ENCODE measurements at regions not wholly inside any gene's neighbourhood (a gene's known extent, or its start where the extent isn't known, plus 50 kb on each side); places are given as distances from the start of the nearest gene placed in this dataset.
"Not testable (repeated sequence)": the region's sequence is repeated elsewhere in the genome, so short reads cannot be mapped to it uniquely, and the experiment has no call there.

GRCh38 chr5:21315376-21315775 is 1327.4 kb upstream of the CDH18 start:
- not testable (repeated sequence) for H3K27ac Mint-ChIP-seq; H3K36me3 Mint-ChIP-seq; H3K27me3 Mint-ChIP-seq; H3K4me1 Mint-ChIP-seq; H3K4me3 Mint-ChIP-seq; ATAC-seq (ENCODE audit: low read depth in 2 of 2); H3K9me3 Mint-ChIP-seq; DNase-seq

- H3K27me3 Mint-ChIP-seq; H3K36me3 Mint-ChIP-seq; ATAC-seq (ENCODE audit: low read depth in 2 of 2); H3K4me1 Mint-ChIP-seq; H3K4me3 Mint-ChIP-seq; H3K27ac Mint-ChIP-seq; DNase-seq; H3K9me3 Mint-ChIP-seq: not testable (repeated sequence)
Observed at GRCh38 chr5:21301205-21301604, 1313.2 kb upstream of the CDH18 start.

GRCh38 chr5:21274361-21274760 is 1286.4 kb upstream of the CDH18 start:
- H3K9me3 Mint-ChIP-seq; H3K36me3 Mint-ChIP-seq; ATAC-seq (ENCODE audit: low read depth in 2 of 2); H3K27me3 Mint-ChIP-seq; H3K27ac Mint-ChIP-seq; DNase-seq; H3K4me3 Mint-ChIP-seq; H3K4me1 Mint-ChIP-seq: not testable (repeated sequence)

GRCh38 chr5:21263361-21263760 is 1275.4 kb upstream of the CDH18 start:
- ATAC-seq (ENCODE audit: low read depth in 2 of 2), result no peak
- H3K9me3 Mint-ChIP-seq, result peaks cover 3 to 12% (median 5%) of the 10 kb centered on the region in 7 donors
- H3K4me3 Mint-ChIP-seq, result no peak overlapping the region
- no peaks in the 10 kb centered on the region for H3K27me3 Mint-ChIP-seq
- H3K4me1 Mint-ChIP-seq, result no peaks in the 10 kb centered on the region
- no peak overlapping the region for H3K27ac Mint-ChIP-seq
- no peak for DNase-seq
- H3K36me3 Mint-ChIP-seq, result no peaks in the 10 kb centered on the region

- Mint-ChIP-seq H3K4me3 (no peak overlapping the region), H3K27ac (no peak overlapping the region), H3K9me3 (peaks cover 0 to 10% (median 7%) of the 10 kb centered on the region in 7 donors), H3K27me3 (no peaks in the 10 kb centered on the region), H3K4me1 (no peaks in the 10 kb centered on the region), H3K36me3 (no peaks in the 10 kb centered on the region)
- ATAC-seq (ENCODE audit: low read depth in 2 of 2) (no peak), DNase-seq (no peak)
Observed at GRCh38 chr5:21254161-21254560, 1266.2 kb upstream of the CDH18 start.

GRCh38 chr5:21244982-21245381 is 1257.0 kb upstream of the CDH18 start:
- DNase-seq, result no peak
- Mint-ChIP-seq H3K27ac (no peak overlapping the region), H3K9me3 (peaks cover 0 to 6% (median 0%) of the 10 kb centered on the region in 7 donors), H3K27me3 (no peaks in the 10 kb centered on the region), H3K4me1 (no peaks in the 10 kb centered on the region), H3K4me3 (no peak overlapping the region), H3K36me3 (no peaks in the 10 kb centered on the region)
- no peak for ATAC-seq (ENCODE audit: low read depth in 2 of 2)

GRCh38 chr5:21238786-21239185 is 1250.8 kb upstream of the CDH18 start:
- no peak for ATAC-seq (ENCODE audit: low read depth in 2 of 2)
- Mint-ChIP-seq H3K27ac (no peak overlapping the region), H3K27me3 (no peaks in the 10 kb centered on the region), H3K36me3 (no peaks in the 10 kb centered on the region), H3K9me3 (peaks cover 0 to 4% (median 1%) of the 10 kb centered on the region in 7 donors), H3K4me3 (no peak overlapping the region), H3K4me1 (no peaks in the 10 kb centered on the region)
- no peak for DNase-seq

GRCh38 chr5:21237461-21237860 is 1249.5 kb upstream of the CDH18 start:
- H3K4me3 Mint-ChIP-seq, result no peak overlapping the region
- no peaks in the 10 kb centered on the region for H3K36me3 Mint-ChIP-seq
- no peaks in the 10 kb centered on the region for H3K4me1 Mint-ChIP-seq
- no peaks in the 10 kb centered on the region for H3K27me3 Mint-ChIP-seq
- DNase-seq (no peak), ATAC-seq (ENCODE audit: low read depth in 2 of 2) (no peak)
- peaks cover 0 to 4% (median 1%) of the 10 kb centered on the region in 7 donors for H3K9me3 Mint-ChIP-seq
- no peak overlapping the region for H3K27ac Mint-ChIP-seq

GRCh38 chr5:21236971-21237427 is 1249.0 kb upstream of the CDH18 start:
- DNase-seq, result no peak
- Mint-ChIP-seq H3K4me1 (no peaks in the 10 kb centered on the region), H3K27ac (no peak overlapping the region), H3K36me3 (no peaks in the 10 kb centered on the region), H3K9me3 (peaks cover 0 to 2% (median 1%) of the 10 kb centered on the region in 7 donors), H3K4me3 (no peak overlapping the region), H3K27me3 (no peaks in the 10 kb centered on the region)
- no peak for ATAC-seq (ENCODE audit: low read depth in 2 of 2)

- H3K27ac Mint-ChIP-seq, result no peak overlapping the region
- ATAC-seq (ENCODE audit: low read depth in 2 of 2), result no peak
- H3K9me3 Mint-ChIP-seq, result peaks cover 0 to 2% (median 0%) of the 10 kb centered on the region in 7 donors
- no peak overlapping the region for H3K4me3 Mint-ChIP-seq
- DNase-seq, result no peak
- no peaks in the 10 kb centered on the region for H3K36me3 Mint-ChIP-seq
- no peaks in the 10 kb centered on the region for H3K27me3 Mint-ChIP-seq
- H3K4me1 Mint-ChIP-seq, result no peaks in the 10 kb centered on the region
Observed at GRCh38 chr5:21236104-21236503, 1248.1 kb upstream of the CDH18 start.

GRCh38 chr5:21225223-21226064 is 1237.4 kb upstream of the CDH18 start:
- Mint-ChIP-seq H3K9me3 (peaks cover 0 to 12% (median 5%) of the 10 kb centered on the region in 7 donors), H3K27me3 (no peaks in the 10 kb centered on the region), H3K36me3 (no peaks in the 10 kb centered on the region), H3K27ac (no peak overlapping the region), H3K4me3 (no peak overlapping the region), H3K4me1 (no peaks in the 10 kb centered on the region)
- DNase-seq, result no peak
- ATAC-seq (ENCODE audit: low read depth in 2 of 2), result no peak

GRCh38 chr5:21221616-21222015 is 1233.6 kb upstream of the CDH18 start:
- H3K27me3 Mint-ChIP-seq, result no peaks in the 10 kb centered on the region
- ATAC-seq (ENCODE audit: low read depth in 2 of 2) (no peak), DNase-seq (no peak)
- no peak overlapping the region for H3K27ac Mint-ChIP-seq
- H3K4me1 Mint-ChIP-seq, result no peaks in the 10 kb centered on the region
- H3K4me3 Mint-ChIP-seq, result no peak overlapping the region
- H3K36me3 Mint-ChIP-seq, result no peaks in the 10 kb centered on the region
- H3K9me3 Mint-ChIP-seq, result peaks cover 0 to 9% (median 5%) of the 10 kb centered on the region in 7 donors

- DNase-seq (no peak), ATAC-seq (ENCODE audit: low read depth in 2 of 2) (no peak)
- Mint-ChIP-seq H3K4me1 (no peaks in the 10 kb centered on the region), H3K9me3 (peaks cover 0 to 6% (median 3%) of the 10 kb centered on the region in 7 donors), H3K36me3 (no peaks in the 10 kb centered on the region), H3K27me3 (no peaks in the 10 kb centered on the region), H3K4me3 (no peak overlapping the region), H3K27ac (no peak overlapping the region)
Observed at GRCh38 chr5:21219966-21220365, 1232.0 kb upstream of the CDH18 start.

GRCh38 chr5:21219251-21219650 is 1231.3 kb upstream of the CDH18 start:
- no peak for DNase-seq
- Mint-ChIP-seq H3K27ac (no peak overlapping the region), H3K4me1 (no peaks in the 10 kb centered on the region), H3K4me3 (no peak overlapping the region), H3K36me3 (no peaks in the 10 kb centered on the region), H3K27me3 (no peaks in the 10 kb centered on the region), H3K9me3 (peaks cover 0 to 6% (median 3%) of the 10 kb centered on the region in 7 donors)
- no peak for ATAC-seq (ENCODE audit: low read depth in 2 of 2)

Measured in naive B cell (primary cell).